Loucy (cell line): ENCODE measurements at regions not wholly inside any gene's neighbourhood (a gene's known extent, or its start where the extent isn't known, plus 50 kb on each side); places are given as distances from the start of the nearest gene placed in this dataset.

ENCODE experiments used
- H2AFZ ChIP-seq: fragments of 200-600 bp; sonication (generic); 2 replicates; pipeline ENCODE4 v1.6.0; 2016; ENCODE audit warnings: antibody characterized with exemption, mild to moderate bottlenecking, low read length, moderate library complexity
- H3F3A ChIP-seq: fragments of 200-600 bp; 2 replicates; pipeline ENCODE4 v1.6.0; 2016; ENCODE audit warnings: antibody characterized with exemption, low read depth, mild to moderate bottlenecking
- H3K27me3 ChIP-seq: fragments of 200-600 bp; sonication (generic); 2 replicates; pipeline ENCODE4 v1.6.1; 2014; ENCODE audit warnings: low read length, mild to moderate bottlenecking; ENCODE audit not compliant: insufficient read depth, poor library complexity, severe bottlenecking
- H3K36me3 ChIP-seq: fragments of 200-600 bp; sonication (generic); 2 replicates; pipeline ENCODE4 v1.6.1; 2016; ENCODE audit warnings: low read length; ENCODE audit not compliant: insufficient read depth
- H3K4me1 ChIP-seq: fragments of 200-600 bp; sonication (generic); 2 replicates; pipeline ENCODE4 v1.5.1; 2014; ENCODE audit warnings: low read length, mild to moderate bottlenecking; ENCODE audit not compliant: insufficient read depth, poor library complexity, severe bottlenecking
- H3K4me2 ChIP-seq: fragments of 200-600 bp; sonication (generic); 2 replicates; pipeline ENCODE4 v1.6.0; 2014; ENCODE audit warnings: antibody characterized with exemption, low read length, low read depth, mild to moderate bottlenecking; ENCODE audit not compliant: poor library complexity, severe bottlenecking
- H3K4me3 ChIP-seq: fragments of 200-600 bp; sonication (generic); 2 replicates; pipeline ENCODE4 v1.5.1; 2014; ENCODE audit warnings: low read length, mild to moderate bottlenecking, mixed read lengths; ENCODE audit not compliant: poor library complexity, severe bottlenecking
- H3K79me2 ChIP-seq: fragments of 200-600 bp; sonication (generic); 2 replicates; pipeline ENCODE4 v1.6.1; 2014; ENCODE audit warnings: low read length; ENCODE audit not compliant: insufficient read depth
- H3K9ac ChIP-seq: fragments of 200-600 bp; sonication (generic); 2 replicates; pipeline ENCODE4 v1.6.0; 2014; ENCODE audit warnings: mild to moderate bottlenecking, low read depth, low read length, moderate library complexity; ENCODE audit not compliant: poor library complexity, severe bottlenecking
- H3K9me2 ChIP-seq: fragments of 200-600 bp; sonication (generic); replicated peaks from 2 replicates; pipeline ENCODE4 v1.6.1; 2016; ENCODE audit warnings: low read depth, low read length, mixed read lengths
- H3K9me3 ChIP-seq: fragments of 200-600 bp; sonication (generic); 2 replicates; pipeline ENCODE4 v1.6.1; 2014; ENCODE audit warnings: mild to moderate bottlenecking, antibody characterized with exemption, low read length, low read depth; ENCODE audit not compliant: insufficient read depth
- H4K20me1 ChIP-seq: fragments of 200-600 bp; sonication (generic); 2 replicates; pipeline ENCODE4 v1.6.0; 2014; ENCODE audit warnings: antibody characterized with exemption, low read length, mild to moderate bottlenecking; ENCODE audit not compliant: insufficient read depth, poor library complexity, severe bottlenecking
- CTCF ChIP-seq: fragments of 200-600 bp; sonication (generic); conservative IDR thresholded peaks from 2 replicates; pipeline ENCODE4 v1.5.1; 2014; ENCODE audit warnings: mild to moderate bottlenecking, antibody characterized with exemption, low read length
- EZH2phosphoT487 ChIP-seq: fragments of 200-600 bp; IDR thresholded peaks from 2 replicates; pipeline ENCODE4 v1.6.1; 2018; ENCODE audit warnings: antibody characterized with exemption, mild to moderate bottlenecking, moderate library complexity, borderline replicate concordance

- no peaks in the 10 kb centered on the region for H3K9me2 ChIP-seq
- no peak overlapping the region for H3K9ac ChIP-seq
- no peak for TF ChIP-seq EZH2phosphoT487
- TF ChIP-seq CTCF = no peak
- no peaks in the 10 kb centered on the region for H3K4me1 ChIP-seq
- no peak overlapping the region for H2AFZ ChIP-seq
- no peaks in the 10 kb centered on the region for H3K9me3 ChIP-seq
- no peaks in the 10 kb centered on the region for H3K27me3 ChIP-seq
- H3K4me2 ChIP-seq = no peak overlapping the region
- no peak overlapping the region for H3K4me3 ChIP-seq
- H3F3A ChIP-seq = no peaks in the 10 kb centered on the region
- no peaks in the 10 kb centered on the region for H3K79me2 ChIP-seq
- H4K20me1 ChIP-seq = no peaks in the 10 kb centered on the region
- no peaks in the 10 kb centered on the region for H3K36me3 ChIP-seq
Measured at GRCh38 chr22:34866081-34866480, 199.9 kb upstream of the ISX start.

DNA sequence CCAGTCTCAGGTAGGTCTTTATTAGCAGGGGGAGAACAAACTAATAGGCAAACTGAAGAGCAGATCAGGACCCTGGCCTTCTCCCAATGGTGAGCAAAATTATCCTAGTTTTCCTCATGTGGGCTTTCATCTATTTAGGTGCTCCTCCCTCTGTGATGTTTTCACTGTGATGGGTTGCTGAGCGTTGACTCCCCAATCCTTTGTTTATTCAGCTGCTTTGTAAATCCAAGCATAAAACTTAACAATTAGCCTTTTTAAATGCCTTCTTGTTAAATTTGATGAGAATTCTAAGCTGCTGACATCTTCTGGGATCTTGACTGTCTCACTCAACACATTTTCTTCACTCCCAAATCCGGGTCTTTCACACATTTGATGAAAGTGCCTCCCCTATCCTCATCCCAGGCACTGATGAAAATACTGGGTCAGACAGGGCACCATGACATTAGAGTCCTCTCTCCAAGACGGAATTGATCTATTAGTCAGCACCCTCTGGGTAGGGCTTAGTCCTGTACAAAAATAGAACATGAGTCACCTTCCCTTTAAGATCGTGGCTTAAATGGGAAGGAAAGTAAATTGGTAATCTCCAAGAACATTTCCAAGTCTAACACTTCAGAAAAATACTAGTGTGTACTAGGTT, 199.3 kb upstream of the ISX start:
- H4K20me1 ChIP-seq = no peaks in the 10 kb centered on the region
- H3K9ac ChIP-seq = no peak overlapping the region
- H3F3A ChIP-seq = no peaks in the 10 kb centered on the region
- no peak overlapping the region for H3K4me3 ChIP-seq
- no peaks in the 10 kb centered on the region for H3K27me3 ChIP-seq
- no peaks in the 10 kb centered on the region for H3K36me3 ChIP-seq
- no peaks in the 10 kb centered on the region for H3K9me2 ChIP-seq
- no peaks in the 10 kb centered on the region for H3K79me2 ChIP-seq
- no peaks in the 10 kb centered on the region for H3K4me1 ChIP-seq
- H2AFZ ChIP-seq = no peak overlapping the region
- TF ChIP-seq CTCF (no peak), EZH2phosphoT487 (no peak)
- no peaks in the 10 kb centered on the region for H3K9me3 ChIP-seq
- no peak overlapping the region for H3K4me2 ChIP-seq

GRCh38 chr22:34877506-34877905, 188.5 kb upstream of the ISX start:
- Histone ChIP-seq H4K20me1 (no peaks in the 10 kb centered on the region), H3K36me3 (no peaks in the 10 kb centered on the region), H3K27me3 (no peaks in the 10 kb centered on the region), H3K4me1 (no peaks in the 10 kb centered on the region), H3F3A (no peaks in the 10 kb centered on the region), H3K4me2 (no peak overlapping the region), H3K9me3 (no peaks in the 10 kb centered on the region), H3K9me2 (no peaks in the 10 kb centered on the region), H3K9ac (no peak overlapping the region), H2AFZ (no peak overlapping the region), H3K4me3 (no peak overlapping the region), H3K79me2 (no peaks in the 10 kb centered on the region)
- no peak for TF ChIP-seq CTCF
